Stomach smooth muscle (tissue), 2 donors: ENCODE measurements at regions not wholly inside any gene's neighbourhood (a gene's known extent, or its start where the extent isn't known, plus 50 kb on each side); places are given as distances from the start of the nearest gene placed in this dataset.

Experiments
- H3K27ac ChIP-seq: one replicate; pipeline ENCODE4 v1.7.0; 2013; ENCODE audit warnings: mild to moderate bottlenecking, low read length, inconsistent platforms
- H3K27me3 ChIP-seq, 2 donors: one replicate each; pipeline ENCODE4 v1.7.0; 2013; ENCODE audit warnings: low read length in 2 of 2; ENCODE audit not compliant: insufficient read depth in 2 of 2, control insufficient read depth in 1 of 2
- H3K36me3 ChIP-seq, 2 donors: one replicate each; pipeline ENCODE4 v1.7.0; 2013; ENCODE audit warnings: low read length in 2 of 2; ENCODE audit not compliant: control insufficient read depth in 2 of 2, insufficient read depth in 2 of 2
- H3K4me1 ChIP-seq: one replicate; pipeline ENCODE4 v1.7.0; 2013; ENCODE audit warnings: low read length; ENCODE audit not compliant: control insufficient read depth, insufficient read depth
- H3K4me3 ChIP-seq, 2 donors: one replicate each; pipeline ENCODE4 v1.7.0; 2013; ENCODE audit warnings: low read length in 2 of 2
- H3K9ac ChIP-seq, 2 donors: one replicate each; pipeline ENCODE4 v1.7.0; 2013; ENCODE audit warnings: low read length in 2 of 2, mild to moderate bottlenecking in 1 of 2
- H3K9me3 ChIP-seq, 2 donors: one replicate each; pipeline ENCODE4 v1.7.0; 2013; ENCODE audit warnings: low read length in 2 of 2; ENCODE audit not compliant: control insufficient read depth in 2 of 2
- donor health status: healthy.
- donor health status: Pancreatic carcinoma.

DNA sequence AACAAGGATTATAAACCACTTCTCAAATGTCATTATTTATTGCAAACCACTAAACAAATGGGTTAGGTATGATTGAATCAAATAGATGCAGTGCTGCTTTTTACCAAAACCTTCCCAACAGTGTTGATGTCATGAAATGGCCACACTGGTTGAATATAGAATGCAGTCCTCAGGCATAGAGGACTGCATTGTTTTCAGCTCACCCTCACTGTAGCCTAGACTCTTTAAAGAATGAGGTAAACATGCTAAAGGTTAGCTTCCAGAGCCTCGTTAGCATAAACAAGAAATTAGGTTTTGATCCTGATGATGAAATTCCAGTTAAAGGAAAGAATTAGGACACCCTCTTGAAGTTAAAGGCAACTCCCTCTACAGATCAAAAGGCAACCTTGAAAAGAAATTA is 224.3 kb downstream of the ALDH8A1 start:
- H3K36me3 ChIP-seq, result no peaks in the 10 kb centered on the region
- H3K4me3 ChIP-seq, result no peak overlapping the region
- no peaks in the 10 kb centered on the region for H3K27me3 ChIP-seq
- no peaks in the 10 kb centered on the region for H3K9me3 ChIP-seq
- H3K9ac ChIP-seq, result no peak overlapping the region
- H3K4me1 ChIP-seq, result no peaks in the 10 kb centered on the region
- no peak overlapping the region for H3K27ac ChIP-seq

DNA sequence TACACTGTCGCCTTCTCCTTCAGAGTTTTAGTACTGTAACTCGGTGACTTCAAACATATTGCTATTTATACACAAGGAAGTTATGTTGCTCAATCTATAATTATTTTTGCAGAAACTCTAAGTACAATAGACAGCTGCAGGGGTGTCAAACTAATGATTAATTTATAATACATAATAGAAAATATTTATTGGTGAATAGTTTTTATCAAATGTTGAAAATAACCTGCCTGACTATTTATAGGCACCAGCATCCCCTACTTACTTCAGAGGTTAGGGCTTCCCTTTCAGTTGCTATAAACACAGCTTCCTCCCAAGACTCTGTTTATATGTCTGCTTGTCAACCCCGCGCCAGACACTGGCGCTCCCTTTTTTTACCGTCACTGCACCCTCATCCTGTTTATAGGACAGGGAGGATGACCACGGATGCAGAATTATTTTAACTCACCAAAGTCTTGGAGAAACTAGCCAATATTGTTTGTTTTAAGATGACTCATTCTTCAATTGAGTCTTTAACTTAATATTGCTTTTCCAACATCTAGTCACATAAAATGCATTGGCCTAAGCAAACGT is 225.0 kb downstream of the ALDH8A1 start:
- Histone ChIP-seq H3K4me3 (no peak overlapping the region), H3K9ac (no peak overlapping the region), H3K9me3 (no peaks in the 10 kb centered on the region), H3K27me3 (no peaks in the 10 kb centered on the region), H3K27ac (no peak overlapping the region), H3K36me3 (no peaks in the 10 kb centered on the region), H3K4me1 (peaks cover 3% of the 10 kb centered on the region)

DNA sequence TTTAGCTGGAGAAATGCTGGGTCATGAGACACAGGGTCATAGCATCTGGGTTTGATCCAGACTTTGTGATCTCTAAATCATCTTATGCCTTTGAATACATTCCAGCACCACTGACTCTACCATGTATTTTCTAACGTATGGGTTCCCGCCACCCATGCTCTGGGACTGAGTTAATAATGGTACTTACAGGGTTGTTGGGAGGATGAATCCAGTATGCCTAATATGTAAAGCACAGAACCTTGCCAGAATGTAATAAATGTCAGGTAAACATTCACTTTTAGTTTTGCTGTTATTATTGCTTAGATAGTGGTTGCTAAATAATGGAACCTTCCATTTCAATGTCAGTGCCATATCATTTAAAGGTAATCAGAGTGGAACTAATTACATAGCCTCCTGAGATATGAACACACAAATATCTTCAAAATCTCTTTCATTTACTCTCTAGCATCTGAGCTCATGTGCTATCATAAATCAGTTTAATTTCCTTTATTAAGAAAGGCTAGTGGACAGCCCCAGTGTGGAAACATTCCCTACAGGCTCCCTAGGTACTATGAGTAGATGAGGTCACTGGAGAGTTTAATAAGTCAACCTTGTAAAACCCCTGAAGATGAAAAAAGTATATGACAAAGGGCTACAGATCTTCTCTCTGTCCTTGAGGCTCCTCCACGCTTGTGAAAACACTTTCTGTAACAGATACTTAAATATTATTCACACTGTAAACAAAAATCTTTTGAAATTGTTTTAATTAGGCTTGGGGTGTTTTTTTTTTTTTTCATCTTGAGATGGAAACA is 226.6 kb downstream of the ALDH8A1 start:
- Histone ChIP-seq H3K4me3 (no peak overlapping the region), H3K36me3 (no peaks in the 10 kb centered on the region)

DNA sequence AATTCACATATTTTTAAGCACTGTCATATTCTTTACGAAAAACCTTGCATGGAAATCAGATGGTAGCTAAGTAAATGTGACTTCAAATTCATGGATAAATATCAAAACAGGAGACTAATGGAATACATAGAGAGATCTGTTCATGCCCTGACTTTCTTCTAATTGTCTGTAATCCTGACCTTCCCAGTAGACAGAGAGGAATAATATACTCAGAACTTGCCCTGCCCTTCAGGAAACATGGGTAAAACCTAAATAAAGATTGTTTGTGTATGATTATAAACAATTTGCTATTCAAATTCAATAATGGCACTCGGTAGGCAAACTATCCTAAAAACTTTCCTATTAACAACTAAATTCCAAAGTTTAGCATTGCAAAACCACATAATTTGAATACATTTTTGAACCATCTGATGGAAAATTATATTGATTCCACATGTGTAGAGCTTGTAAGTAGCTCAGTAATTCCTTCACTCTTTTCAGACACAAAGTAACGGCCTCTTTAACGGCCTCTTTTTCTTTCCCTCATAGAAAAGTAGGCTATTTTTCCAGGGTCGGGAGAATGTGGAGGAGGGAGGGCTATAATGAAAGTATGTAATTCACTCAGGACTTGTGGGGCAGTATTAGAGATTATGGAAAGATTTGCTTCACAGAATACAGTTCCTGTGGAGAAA is 227.6 kb downstream of the ALDH8A1 start:
- Histone ChIP-seq H3K36me3 (no peaks in the 10 kb centered on the region), H3K9me3 (no peaks in the 10 kb centered on the region), H3K27ac (no peak overlapping the region), H3K4me1 (peaks cover 3% of the 10 kb centered on the region), H3K9ac (no peak overlapping the region), H3K27me3 (no peaks in the 10 kb centered on the region), H3K4me3 (no peak overlapping the region)

More for the DNA sequence above, 226.6 kb downstream of the ALDH8A1 start:
- H3K27ac ChIP-seq, result no peak overlapping the region
- no peak overlapping the region for H3K9ac ChIP-seq
- H3K9me3 ChIP-seq, result no peaks in the 10 kb centered on the region
- H3K4me1 ChIP-seq, result peaks cover 3% of the 10 kb centered on the region
- H3K27me3 ChIP-seq, result no peaks in the 10 kb centered on the region

DNA sequence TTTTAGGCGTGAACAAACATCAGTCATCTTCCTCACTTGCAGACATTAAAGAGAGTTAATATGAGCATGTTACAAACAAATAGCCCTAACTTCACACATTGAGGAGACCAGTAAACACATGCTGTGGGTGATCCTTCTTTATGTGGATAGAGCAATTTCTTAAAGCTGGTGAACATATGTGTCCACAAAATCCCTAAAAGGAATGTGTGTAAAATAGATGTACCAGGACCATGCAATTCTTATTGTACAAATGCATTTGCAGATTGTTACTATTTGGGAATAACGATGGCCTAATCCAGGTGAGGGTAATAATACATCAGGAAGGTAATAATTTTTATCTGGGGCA is 228.9 kb downstream of the ALDH8A1 start:
- peaks cover 3% of the 10 kb centered on the region for H3K4me1 ChIP-seq
- no peaks in the 10 kb centered on the region for H3K27me3 ChIP-seq
- H3K36me3 ChIP-seq, result no peaks in the 10 kb centered on the region
- no peak overlapping the region for H3K4me3 ChIP-seq
- H3K9me3 ChIP-seq, result no peaks in the 10 kb centered on the region
- H3K27ac ChIP-seq, result no peak overlapping the region
- no peak overlapping the region for H3K9ac ChIP-seq

DNA sequence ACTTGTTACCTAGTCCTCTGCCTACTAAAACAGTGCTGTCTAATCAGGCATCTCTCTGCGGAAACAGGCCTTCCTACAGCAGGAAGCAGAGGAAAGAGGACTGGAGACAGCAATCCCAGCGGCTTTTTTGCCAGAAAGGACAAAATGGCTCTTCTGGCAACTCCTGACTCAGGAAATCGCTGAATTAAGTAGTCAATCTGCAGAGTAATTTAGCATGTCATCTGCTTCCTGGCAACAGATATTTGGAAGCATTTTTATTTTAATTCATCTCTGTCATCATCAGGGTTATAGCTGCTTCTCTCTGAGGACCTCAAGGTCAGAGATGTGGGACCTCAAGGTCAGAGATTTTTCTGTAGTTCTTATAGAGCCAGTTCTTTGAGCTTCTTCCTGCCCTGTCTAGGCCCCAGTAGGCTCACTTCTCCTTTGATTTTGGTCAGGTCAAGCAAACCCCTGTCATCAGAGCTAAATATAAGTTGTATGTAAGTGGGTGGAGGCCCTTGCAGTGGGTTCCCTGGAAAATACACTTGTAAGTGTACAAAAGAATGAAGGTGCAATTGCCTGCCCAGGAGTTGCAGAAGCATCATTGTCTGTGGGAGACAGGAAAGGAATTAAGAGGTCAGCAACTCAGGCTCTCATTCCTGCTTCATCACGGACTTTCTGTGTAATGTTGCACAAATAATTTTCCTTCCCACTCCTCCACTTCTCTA is 229.4 kb downstream of the ALDH8A1 start:
- Histone ChIP-seq H3K36me3 (no peaks in the 10 kb centered on the region), H3K27me3 (no peaks in the 10 kb centered on the region), H3K4me1 (peaks cover 3% of the 10 kb centered on the region), H3K27ac (no peak overlapping the region), H3K9me3 (no peaks in the 10 kb centered on the region), H3K9ac (no peak overlapping the region), H3K4me3 (no peak overlapping the region)

DNA sequence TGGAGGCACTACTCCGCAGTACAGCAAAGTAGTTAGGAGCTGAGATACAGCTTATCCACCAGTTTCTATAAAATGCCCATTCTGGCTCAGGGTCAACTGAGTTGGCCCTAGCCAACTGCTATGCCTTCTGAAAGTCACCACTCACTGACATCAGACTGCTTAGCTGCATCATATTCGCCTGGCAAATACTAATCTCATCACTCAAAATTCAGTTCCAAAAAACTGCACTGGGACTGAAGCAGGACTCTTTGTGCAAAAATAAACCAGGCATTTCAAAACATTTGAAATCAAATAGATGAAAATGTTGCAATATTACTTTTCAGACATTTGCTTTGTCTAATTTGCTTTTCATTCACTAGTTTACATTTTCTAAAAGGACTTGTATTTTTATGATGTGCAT is 230.0 kb downstream of the ALDH8A1 start:
- Histone ChIP-seq H3K4me3 (no peak overlapping the region), H3K36me3 (no peaks in the 10 kb centered on the region), H3K4me1 (peaks cover 3% of the 10 kb centered on the region), H3K9me3 (no peaks in the 10 kb centered on the region), H3K9ac (no peak overlapping the region), H3K27me3 (no peaks in the 10 kb centered on the region), H3K27ac (no peak overlapping the region)

DNA sequence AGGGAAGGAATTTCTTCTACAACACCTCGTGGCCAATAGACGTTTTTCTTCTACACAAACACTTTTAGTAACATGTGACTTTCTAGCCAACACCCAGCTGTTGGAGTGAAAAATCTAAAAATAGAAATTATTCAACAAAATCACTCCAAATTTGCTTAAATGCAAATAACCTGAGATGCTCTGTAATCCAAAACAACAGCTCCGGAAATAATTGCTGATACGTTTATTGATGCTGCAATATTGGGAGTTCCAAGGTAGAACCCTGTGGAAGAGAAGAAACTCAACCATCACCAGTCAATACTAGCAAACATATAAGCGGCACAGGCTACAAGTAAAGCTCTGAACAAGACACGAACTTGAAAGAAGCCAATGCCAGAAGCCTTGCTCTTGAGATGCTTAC is 230.6 kb downstream of the ALDH8A1 start:
- Histone ChIP-seq H3K9ac (no peak overlapping the region), H3K27ac (no peak overlapping the region), H3K27me3 (no peaks in the 10 kb centered on the region), H3K9me3 (peaks cover 0 to 3% of the 10 kb centered on the region in 2 donors), H3K36me3 (no peaks in the 10 kb centered on the region), H3K4me3 (no peak overlapping the region), H3K4me1 (peaks cover 3% of the 10 kb centered on the region)

DNA sequence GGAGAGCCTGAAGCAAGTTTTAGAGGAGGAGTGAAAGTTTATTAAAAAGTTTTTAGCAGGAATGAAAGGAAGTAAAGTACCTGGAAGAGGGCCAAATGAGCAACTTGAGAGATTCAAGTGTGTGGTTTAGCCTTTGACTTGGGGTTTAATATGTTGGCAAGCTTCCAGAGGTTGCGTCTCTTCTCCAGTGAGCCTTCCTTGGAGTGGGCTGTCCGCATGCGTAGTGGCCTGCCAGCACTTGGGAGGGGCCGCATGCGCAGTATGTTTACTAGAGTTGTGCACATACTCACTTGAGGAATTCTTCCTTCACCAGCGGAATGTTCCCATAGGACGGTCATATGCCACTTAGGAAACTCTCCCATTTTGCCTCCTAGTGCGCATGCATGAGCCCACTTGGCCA is 235.2 kb downstream of the ALDH8A1 start:
- Histone ChIP-seq H3K9ac (no peak overlapping the region), H3K27me3 (no peaks in the 10 kb centered on the region), H3K36me3 (no peaks in the 10 kb centered on the region), H3K27ac (no peak overlapping the region), H3K4me3 (no peak overlapping the region), H3K9me3 (peaks cover 0 to 3% of the 10 kb centered on the region in 2 donors), H3K4me1 (no peaks in the 10 kb centered on the region)

DNA sequence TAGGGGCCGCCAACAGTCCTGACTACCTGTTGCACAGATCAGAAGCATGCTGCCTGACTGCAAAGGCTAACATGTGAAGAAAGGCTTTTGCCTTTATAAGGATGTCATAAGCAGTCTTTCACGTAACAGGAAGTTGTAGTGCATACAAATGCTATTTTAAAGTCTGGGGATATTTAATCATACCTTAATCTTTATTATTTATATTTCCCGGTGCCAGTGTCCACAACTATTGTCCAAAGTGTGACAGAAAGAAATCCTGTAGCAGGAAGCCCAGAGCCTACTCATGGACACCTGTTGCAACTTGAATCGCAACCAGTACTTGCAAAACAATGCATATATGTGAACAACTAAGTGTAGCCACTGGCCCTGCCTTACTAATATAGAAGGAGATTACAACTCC is 235.8 kb downstream of the ALDH8A1 start:
- Histone ChIP-seq H3K4me3 (no peak overlapping the region), H3K27me3 (no peaks in the 10 kb centered on the region), H3K9ac (no peak overlapping the region), H3K4me1 (no peaks in the 10 kb centered on the region), H3K36me3 (no peaks in the 10 kb centered on the region), H3K27ac (no peak overlapping the region), H3K9me3 (peaks cover 0 to 3% of the 10 kb centered on the region in 2 donors)
